Fibroblast of pulmonary artery (primary cell): ENCODE measurements at regions not wholly inside any gene's neighbourhood (a gene's known extent, or its start where the extent isn't known, plus 50 kb on each side); places are given as distances from the start of the nearest gene placed in this dataset.
"Not testable (repeated sequence)": the region's sequence is repeated elsewhere in the genome, so short reads cannot be mapped to it uniquely, and the experiment has no call there.

ENCODE experiments used
- DNase-seq: peaks from one replicate; pipeline ENCODE4 v3.0.0-alpha.2; 2010; ENCODE audit warnings: low read depth
- H3K4me3 ChIP-seq: replicated peaks from 2 replicates; pipeline ENCODE4 v1.5.1; 2011; ENCODE audit warnings: low read depth, mild to moderate bottlenecking, control low read depth, low read length, moderate library complexity
- CTCF ChIP-seq: IDR thresholded peaks from 2 replicates; pipeline ENCODE4 v1.5.1; 2011; ENCODE audit warnings: mild to moderate bottlenecking, control low read depth, low read length, inconsistent platforms; ENCODE audit errors: missing control alignments

GRCh38 chr2:61597300-61598289, 59.4 kb upstream of the XPO1 start:
- DNase-seq, result no peak
- H3K4me3 ChIP-seq, result no peak overlapping the region
- TF ChIP-seq CTCF, result no peak

GRCh38 chr2:61594201-61594600, 56.0 kb upstream of the XPO1 start:
- H3K4me3 ChIP-seq, DNase-seq: not testable (repeated sequence)

- DNase-seq, H3K4me3 ChIP-seq: not testable (repeated sequence)
These were observed 55.5 kb upstream of the XPO1 start for GRCh38 chr2:61593648-61594047.

GRCh38 chr2:61590214-61590613, 52.1 kb upstream of the XPO1 start:
- no peak for TF ChIP-seq CTCF
- DNase-seq, result no peak
- H3K4me3 ChIP-seq, result no peak overlapping the region

- H3K4me3 ChIP-seq, result no peak overlapping the region
- no peak for TF ChIP-seq CTCF
- no peak for DNase-seq
These were observed 50.4 kb upstream of the XPO1 start for GRCh38 chr2:61588566-61588965.
